DOHH2 (cell line): ENCODE measurements at regions not wholly inside any gene's neighbourhood (a gene's known extent, or its start where the extent isn't known, plus 50 kb on each side); places are given as distances from the start of the nearest gene placed in this dataset.

ENCODE experiments used
- H3F3A ChIP-seq: fragments of 200-600 bp; sonication (generic), shearing (Covaris generic); 2 replicates; pipeline ENCODE4 v1.6.0; 2016; ENCODE audit warnings: antibody characterized with exemption, mild to moderate bottlenecking; ENCODE audit not compliant: control insufficient read depth, insufficient read depth
- H3K27ac ChIP-seq: fragments of 200-600 bp; sonication (generic); 2 replicates; pipeline ENCODE4 v1.5.1; 2014; ENCODE audit warnings: low read depth, mild to moderate bottlenecking, low read length, moderate library complexity
- H3K27me3 ChIP-seq: fragments of 200-600 bp; sonication (generic); 2 replicates; pipeline ENCODE4 v1.6.1; 2014; ENCODE audit warnings: mild to moderate bottlenecking, low read length, mixed read lengths; ENCODE audit not compliant: control insufficient read depth
- H3K36me3 ChIP-seq: fragments of 200-600 bp; sonication (generic); 2 replicates; pipeline ENCODE4 v1.6.1; 2014; ENCODE audit warnings: mild to moderate bottlenecking, low read length, moderate library complexity, mixed read lengths; ENCODE audit not compliant: control insufficient read depth
- H3K4me1 ChIP-seq: fragments of 200-600 bp; sonication (generic); 2 replicates; pipeline ENCODE4 v1.6.1; 2014; ENCODE audit warnings: mild to moderate bottlenecking, low read length, mixed read lengths; ENCODE audit not compliant: control insufficient read depth
- H3K4me2 ChIP-seq: fragments of 200-600 bp; sonication (generic); 2 replicates; pipeline ENCODE4 v1.6.0; 2014; ENCODE audit warnings: mild to moderate bottlenecking, low read length, moderate library complexity
- H3K4me3 ChIP-seq: fragments of 200-600 bp; sonication (generic); 2 replicates; pipeline ENCODE4 v1.5.1; 2014; ENCODE audit warnings: mild to moderate bottlenecking, low read length, mixed read lengths
- H3K79me2 ChIP-seq: fragments of 200-600 bp; sonication (generic); 2 replicates; pipeline ENCODE4 v1.6.1; 2014; ENCODE audit warnings: mild to moderate bottlenecking, low read length, mixed read lengths; ENCODE audit not compliant: control insufficient read depth
- H3K9me2 ChIP-seq: fragments of 200-600 bp; sonication (generic); replicated peaks from 2 replicates; pipeline ENCODE4 v1.6.1; 2014; ENCODE audit warnings: mild to moderate bottlenecking, low read length, mixed read lengths; ENCODE audit not compliant: control insufficient read depth
- H3K9me3 ChIP-seq: fragments of 200-600 bp; sonication (generic); 2 replicates; pipeline ENCODE4 v1.6.1; 2014; ENCODE audit warnings: antibody characterized with exemption, low read length, mixed read lengths; ENCODE audit not compliant: control insufficient read depth, insufficient read depth
- H4K20me1 ChIP-seq: fragments of 200-600 bp; sonication (generic); 2 replicates; pipeline ENCODE4 v1.6.0; 2014; ENCODE audit warnings: low read depth, mild to moderate bottlenecking, antibody characterized with exemption, low read length, moderate library complexity; ENCODE audit not compliant: control insufficient read depth, insufficient read depth
- CTCF ChIP-seq: fragments of 200-600 bp; sonication (generic); IDR thresholded peaks from one replicate; pipeline ENCODE4 v1.5.1; 2014; ENCODE audit warnings: antibody characterized with exemption, mild to moderate bottlenecking, low read depth, low read length; ENCODE audit not compliant: poor library complexity, severe bottlenecking
- EZH2phosphoT487 ChIP-seq: fragments of 200-600 bp; sonication (generic); IDR thresholded peaks from 2 replicates; pipeline ENCODE4 v1.6.1; 2017; ENCODE audit warnings: borderline replicate concordance, mild to moderate bottlenecking, antibody characterized with exemption, low read length, moderate library complexity, mixed read lengths

- Histone ChIP-seq H3K27ac (no peak overlapping the region), H3K4me3 (no peak overlapping the region), H3F3A (no peaks in the 10 kb centered on the region), H4K20me1 (no peaks in the 10 kb centered on the region), H3K4me2 (no peak overlapping the region), H3K79me2 (no peaks in the 10 kb centered on the region), H3K4me1 (no peaks in the 10 kb centered on the region), H3K27me3 (peaks cover 4% of the 10 kb centered on the region; the same call in 1 of the 2 replicates), H3K36me3 (no peaks in the 10 kb centered on the region), H3K9me2 (no peaks in the 10 kb centered on the region), H3K9me3 (no peaks in the 10 kb centered on the region)
- TF ChIP-seq CTCF (no peak), EZH2phosphoT487 (no peak)
These were observed 401.1 kb upstream of the LYPLAL1 start for GRCh38 chr1:218772575-218772974.

- Histone ChIP-seq H3K9me2 (no peaks in the 10 kb centered on the region), H3K27me3 (peaks cover 4% of the 10 kb centered on the region; the same call in 1 of the 2 replicates), H4K20me1 (no peaks in the 10 kb centered on the region), H3K9me3 (no peaks in the 10 kb centered on the region), H3K27ac (no peak overlapping the region), H3K4me3 (no peak overlapping the region), H3K4me1 (no peaks in the 10 kb centered on the region), H3F3A (no peaks in the 10 kb centered on the region), H3K79me2 (no peaks in the 10 kb centered on the region), H3K4me2 (no peak overlapping the region), H3K36me3 (no peaks in the 10 kb centered on the region)
- TF ChIP-seq EZH2phosphoT487 (no peak), CTCF (no peak)
These were observed 398.1 kb upstream of the LYPLAL1 start for GRCh38 chr1:218775501-218776021.

DNA sequence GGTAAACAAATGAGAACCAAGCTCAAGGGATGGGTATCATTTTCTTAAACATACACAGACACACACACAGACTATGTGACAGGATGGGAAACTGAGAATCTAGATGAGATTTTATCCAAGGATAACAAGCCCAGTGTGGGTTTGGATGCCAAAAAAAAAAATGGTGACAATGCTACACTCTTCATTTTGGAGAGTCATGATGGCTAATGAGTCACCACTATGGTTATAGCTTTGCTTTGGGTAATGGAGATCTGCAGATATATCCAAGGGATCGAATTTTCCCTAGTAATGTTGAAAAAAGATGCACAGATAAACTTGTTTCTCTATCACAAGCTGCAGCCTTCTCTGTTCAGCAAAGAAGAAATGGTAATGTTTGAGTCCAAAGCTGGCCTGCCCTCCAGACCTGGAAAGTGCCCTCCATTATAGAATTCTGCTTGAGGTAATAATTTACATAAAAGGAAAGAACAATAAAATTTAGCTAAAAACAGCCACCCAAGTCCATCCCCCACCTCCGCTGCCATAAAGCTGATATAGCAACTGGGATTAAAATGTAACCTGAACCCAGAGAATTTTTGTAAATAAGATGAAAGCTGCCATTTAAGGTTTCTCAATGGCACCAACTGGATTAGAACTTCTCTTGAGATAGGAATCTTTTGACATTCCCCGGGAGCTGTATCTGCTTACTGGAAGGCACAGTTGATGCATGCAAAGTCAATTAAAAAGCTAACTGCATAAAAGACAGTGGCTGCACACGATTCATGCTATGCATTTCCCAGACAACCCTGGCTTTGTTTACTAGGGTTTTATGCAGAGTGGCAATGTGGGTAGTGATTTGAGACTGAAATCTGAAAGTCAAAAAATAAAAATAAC, 395.2 kb upstream of the LYPLAL1 start:
- no peak for TF ChIP-seq EZH2phosphoT487
- TF ChIP-seq CTCF, result no peak
- H3K9me2 ChIP-seq, result no peaks in the 10 kb centered on the region
- no peaks in the 10 kb centered on the region for H3K4me1 ChIP-seq
- H4K20me1 ChIP-seq, result no peaks in the 10 kb centered on the region
- H3K4me3 ChIP-seq, result no peak overlapping the region
- no peaks in the 10 kb centered on the region for H3K36me3 ChIP-seq
- no peaks in the 10 kb centered on the region for H3K9me3 ChIP-seq
- H3F3A ChIP-seq, result no peaks in the 10 kb centered on the region
- no peak overlapping the region for H3K4me2 ChIP-seq
- H3K79me2 ChIP-seq, result no peaks in the 10 kb centered on the region
- no peaks in the 10 kb centered on the region for H3K27me3 ChIP-seq
- no peak overlapping the region for H3K27ac ChIP-seq
